ENCODE measurements at regions not wholly inside any gene's neighbourhood (a gene's known extent, or its start where the extent isn't known, plus 50 kb on each side); places are given as distances from the start of the nearest gene placed in this dataset.

DNA sequence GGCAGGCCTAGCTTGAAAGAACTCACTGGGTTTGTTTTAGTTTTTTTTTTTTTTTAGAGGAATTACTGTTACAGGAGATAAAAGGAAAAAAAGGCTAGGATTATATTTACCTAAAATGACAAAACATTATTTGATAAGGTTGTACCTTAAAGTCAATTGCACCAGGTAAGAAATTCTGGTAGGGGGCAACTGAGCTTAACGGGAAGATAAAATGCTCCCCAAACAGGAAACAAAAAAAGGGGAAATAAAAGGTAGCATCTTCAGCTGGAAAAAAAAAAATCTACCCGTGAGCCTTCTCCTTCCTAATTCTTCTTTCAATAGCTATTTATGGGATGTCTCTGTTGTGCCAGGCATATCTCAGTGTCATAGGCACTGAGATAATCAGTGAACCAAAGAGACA is 164.5 kb downstream of the PIK3R1 start:
- no peak for DNase-seq

DNA sequence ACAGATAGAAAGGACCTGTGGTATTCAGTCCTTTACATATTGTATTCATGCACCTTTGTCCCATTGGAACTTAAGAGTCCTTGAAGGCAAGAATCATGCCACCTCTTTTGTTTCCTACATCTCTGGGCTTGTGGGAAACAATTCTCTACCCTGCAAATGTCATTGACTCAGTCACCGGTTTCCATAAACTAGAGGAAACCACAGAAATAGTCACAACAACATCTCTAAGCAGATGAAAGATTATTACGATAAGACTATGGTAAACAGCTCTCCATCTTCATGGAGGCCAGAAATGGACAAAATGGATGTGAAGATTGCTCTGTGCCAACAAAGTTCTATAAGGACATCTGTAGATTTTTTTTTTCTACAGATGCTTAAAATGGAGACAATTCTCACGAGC is 165.5 kb downstream of the PIK3R1 start:
- no peak for DNase-seq

DNA sequence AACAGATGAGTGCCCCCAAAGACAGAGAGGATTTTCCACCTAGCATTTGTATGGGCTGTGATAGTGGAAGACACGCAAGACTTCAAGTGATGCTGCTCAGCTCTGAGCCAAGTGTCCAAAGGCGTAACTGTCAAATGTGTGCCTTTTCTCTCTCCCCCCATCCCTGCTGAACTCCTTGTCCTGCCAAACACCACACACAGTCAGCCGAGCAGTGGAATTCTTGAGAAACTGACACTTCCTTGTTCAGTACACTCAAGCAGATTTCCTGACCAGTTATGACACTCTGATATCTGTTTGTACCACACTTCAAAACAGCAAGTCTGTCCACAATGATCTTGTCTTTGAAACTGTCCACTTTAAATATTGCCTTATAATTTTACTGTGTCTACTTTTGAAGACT is 166.4 kb downstream of the PIK3R1 start:
- no peak for DNase-seq

DNA sequence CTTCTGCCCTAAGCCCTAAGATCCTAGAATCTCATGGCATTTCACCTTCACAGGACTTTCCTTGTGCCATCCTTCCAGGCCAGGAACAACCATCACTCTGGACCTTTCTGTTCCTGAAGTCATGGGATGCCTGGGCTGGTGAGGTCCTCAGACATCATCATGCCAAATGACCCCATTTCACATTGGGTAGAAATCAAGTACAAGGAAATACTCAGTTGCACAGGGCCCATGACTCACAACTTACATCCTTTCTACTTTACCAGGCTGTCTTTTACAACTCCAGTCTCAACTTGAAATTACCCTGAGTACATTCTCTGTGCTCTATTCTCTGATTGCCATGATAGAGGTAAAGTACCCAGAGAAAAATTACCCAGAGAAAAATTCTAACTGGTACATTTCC is 167.1 kb downstream of the PIK3R1 start:
- no peak for DNase-seq

DNA sequence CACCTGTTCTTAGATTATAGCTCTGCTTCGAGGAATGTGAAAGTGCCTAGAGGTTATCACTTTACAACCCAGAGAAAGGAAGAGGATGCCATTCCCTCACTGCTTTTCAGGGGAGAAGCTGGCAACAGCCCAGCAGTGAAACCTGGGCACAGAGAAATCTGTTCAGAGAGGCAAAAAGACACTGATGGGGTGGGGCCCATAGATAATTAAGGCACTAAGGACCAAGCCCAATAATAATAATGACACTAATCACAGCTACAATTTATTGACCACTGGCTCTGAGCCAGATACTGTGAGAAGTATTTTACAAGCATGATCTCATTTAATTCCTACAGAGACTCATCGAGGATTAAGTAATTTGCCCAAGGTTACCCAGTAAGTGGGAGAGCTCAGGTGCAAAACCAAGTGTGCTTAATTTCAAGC is 168.3 kb downstream of the PIK3R1 start:
- DNase-seq, result no peak

DNA sequence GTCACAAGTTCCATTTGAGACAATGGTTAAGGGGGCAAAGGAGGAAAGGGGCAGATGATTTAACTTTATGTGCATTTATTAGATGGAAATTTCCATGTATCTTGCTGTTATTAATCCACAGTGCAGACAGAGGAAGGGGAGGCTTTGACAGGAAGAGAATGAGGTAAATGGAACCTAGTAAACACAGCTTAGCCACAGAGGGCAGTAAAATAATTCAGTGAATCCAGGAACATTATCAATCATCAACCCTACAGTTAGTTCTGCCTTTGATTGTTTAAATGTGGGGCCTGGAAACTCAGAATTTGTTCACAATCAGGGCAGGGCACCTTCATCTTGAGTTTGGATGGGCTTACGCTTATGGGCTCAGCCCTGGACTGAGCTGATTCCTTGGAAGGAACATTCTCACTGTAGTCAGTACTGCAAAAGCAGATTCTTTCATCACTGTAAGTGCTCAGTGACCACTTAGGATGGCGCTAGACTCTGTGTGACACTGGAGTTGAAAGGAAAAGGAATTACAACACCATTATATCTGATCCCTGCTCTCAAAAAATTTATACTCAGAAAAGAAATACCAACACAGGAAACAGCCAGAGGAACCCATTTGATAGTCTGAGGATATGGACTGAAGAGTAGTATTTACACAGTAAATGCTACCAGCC is 169.5 kb downstream of the PIK3R1 start:
- DNase-seq, result no peak

DNA sequence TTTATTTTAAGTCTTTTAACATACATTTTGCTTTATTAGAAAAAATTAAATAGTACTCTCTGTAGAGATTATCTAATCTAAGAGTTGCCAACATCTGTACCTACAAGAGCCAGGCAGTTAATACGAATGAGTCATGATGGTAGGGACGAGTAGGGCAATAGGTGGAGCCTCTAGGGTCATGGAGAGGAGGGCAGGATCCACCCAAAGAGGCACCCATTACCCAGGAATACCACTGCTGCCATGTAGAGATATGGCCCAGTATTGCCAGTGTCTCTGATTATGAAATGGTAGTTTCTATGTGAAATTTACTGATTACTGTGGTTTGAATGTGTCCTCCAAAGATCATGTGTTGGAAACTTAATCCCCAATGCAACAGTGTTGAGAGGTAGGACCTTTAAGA is 170.4 kb downstream of the PIK3R1 start:
- no peak for DNase-seq

DNA sequence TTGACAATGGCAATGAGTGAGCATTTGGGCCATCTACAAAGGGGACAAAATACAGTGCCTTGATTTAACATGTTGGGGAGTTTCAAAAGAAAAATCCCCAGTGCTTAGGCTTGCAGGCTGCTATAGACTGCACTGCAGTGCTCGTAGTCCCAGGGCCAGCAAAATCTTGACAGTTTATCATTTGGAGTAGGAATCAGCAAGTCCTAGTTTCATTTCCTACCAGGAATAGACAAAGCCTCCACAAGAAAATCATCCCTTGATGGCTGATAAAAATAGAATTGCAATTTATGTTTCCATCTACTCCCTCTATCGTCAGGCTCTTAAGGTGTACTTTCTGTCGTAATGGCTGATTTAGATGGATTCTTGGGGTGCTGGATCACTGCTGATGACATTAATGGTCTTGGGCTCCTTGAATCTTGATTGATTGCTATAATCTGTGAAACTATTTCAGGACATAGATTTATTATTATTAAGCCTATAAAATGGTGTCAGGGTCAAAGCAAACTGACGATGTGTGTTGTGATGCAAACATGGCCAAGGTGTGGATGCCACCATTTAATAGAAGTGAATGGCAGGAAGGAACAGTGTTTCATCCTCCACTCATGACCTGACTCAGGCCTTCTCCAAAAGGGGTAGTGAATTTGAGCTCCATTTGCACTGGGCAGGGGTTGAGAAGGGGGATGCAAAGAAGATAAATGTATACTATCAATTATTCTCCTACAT is 171.7 kb downstream of the PIK3R1 start:
- DNase-seq, result no peak

DNA sequence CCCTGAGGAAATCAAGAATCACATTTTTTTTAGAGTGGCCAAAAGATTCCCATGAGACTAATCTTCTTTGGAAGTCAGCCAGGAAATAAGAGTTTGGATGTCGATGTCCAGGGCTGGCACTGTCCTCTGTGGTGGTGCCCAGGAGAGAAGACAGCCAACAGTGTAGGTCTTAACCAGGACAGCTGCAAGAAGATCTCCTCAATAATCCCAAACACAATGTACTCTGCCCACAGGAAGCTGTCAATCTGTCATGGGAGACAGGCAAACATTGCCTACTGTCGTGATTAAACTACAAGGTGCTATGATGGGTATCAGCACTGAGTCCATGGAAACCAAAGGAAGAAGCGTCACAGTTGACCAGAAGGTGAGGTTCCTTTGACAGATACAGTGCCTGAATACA is 174.1 kb downstream of the PIK3R1 start:
- DNase-seq, result no peak

DNA sequence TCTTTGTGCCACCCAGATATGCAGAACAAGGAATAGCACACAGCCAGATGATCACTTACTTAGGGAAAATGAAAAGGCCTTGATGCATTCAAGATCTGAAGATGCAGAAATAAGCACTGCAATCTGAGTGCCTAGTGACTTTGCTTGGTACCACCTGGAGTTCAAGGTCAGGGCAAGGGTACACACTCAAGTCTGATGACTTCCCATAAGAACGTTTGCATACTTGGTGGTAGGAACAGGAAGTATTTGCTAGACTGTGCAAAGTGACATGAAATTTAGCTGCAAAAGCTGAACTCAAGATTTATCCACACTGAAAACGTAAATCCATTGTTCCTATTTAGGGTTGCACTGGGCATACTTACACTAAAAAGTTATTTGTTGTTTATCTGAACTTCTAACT is 177.1 kb downstream of the PIK3R1 start:
- DNase-seq, result no peak

DNA sequence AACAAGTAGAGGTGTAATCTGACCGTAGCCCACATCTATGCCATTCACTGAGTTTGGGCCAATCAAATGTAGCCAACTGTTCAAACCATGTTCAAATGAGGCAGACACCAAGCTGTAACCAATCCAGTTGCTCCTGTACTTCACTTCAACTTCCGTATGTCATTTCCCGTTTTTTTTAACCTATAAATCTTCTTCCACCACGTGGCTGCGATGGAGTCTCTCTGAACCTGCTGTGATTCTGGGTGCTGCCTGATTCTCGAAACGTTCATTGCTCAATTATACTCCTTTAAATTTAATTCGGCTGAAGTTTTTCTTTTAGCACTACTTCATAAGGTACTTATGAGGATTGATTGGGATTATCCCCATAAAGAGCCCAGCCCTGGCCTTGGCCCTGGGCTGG is 179.7 kb downstream of the PIK3R1 start:
- DNase-seq, result no peak

DNA sequence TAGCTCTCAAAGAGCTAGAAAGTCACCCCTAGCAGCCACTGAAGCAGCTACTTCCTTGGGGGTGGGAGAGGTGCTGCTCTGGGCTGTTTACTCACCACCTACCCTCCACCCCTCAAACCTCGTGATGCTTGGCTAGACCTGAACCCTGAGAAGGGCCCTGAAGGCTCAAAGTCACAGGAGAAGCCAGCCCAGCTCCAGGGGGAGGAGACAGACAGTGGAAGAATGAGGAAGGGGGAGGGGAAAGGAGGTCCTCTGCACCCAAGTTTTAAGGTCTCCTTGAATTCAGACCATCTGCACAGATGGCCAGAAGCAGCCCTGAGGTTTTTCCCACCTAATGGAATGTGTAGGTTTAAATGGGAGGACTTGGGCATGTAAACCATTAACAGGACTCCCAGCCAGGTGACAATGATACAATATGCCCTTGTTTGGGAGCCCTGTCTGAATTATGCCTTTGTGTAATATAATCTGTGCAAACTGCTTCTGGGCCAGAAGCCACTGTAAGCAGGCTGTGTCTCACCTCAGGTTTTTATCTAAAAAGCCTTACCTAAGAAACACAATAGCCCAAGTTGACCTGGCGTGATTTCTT is 180.5 kb downstream of the PIK3R1 start:
- no peak for DNase-seq

DNA sequence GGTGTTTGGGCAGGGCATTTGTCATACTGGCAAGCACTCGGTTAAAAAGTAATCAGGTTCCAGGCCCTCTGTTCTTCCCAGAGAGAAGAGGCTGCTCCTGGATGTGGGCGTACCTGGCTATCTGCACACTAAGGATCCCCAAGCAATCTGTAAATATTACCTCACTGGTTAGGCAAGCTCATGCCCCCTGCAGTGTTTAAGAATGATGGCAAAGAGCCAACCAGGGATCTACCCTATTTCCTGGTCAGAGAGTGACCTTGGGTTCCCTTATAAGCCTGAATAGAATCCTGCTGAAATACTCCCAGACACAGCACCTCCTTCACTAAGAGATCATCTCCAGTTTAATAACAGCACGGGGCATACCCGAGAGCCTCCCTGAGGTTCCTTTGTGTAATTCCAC is 181.2 kb downstream of the PIK3R1 start:
- DNase-seq, result no peak

DNA sequence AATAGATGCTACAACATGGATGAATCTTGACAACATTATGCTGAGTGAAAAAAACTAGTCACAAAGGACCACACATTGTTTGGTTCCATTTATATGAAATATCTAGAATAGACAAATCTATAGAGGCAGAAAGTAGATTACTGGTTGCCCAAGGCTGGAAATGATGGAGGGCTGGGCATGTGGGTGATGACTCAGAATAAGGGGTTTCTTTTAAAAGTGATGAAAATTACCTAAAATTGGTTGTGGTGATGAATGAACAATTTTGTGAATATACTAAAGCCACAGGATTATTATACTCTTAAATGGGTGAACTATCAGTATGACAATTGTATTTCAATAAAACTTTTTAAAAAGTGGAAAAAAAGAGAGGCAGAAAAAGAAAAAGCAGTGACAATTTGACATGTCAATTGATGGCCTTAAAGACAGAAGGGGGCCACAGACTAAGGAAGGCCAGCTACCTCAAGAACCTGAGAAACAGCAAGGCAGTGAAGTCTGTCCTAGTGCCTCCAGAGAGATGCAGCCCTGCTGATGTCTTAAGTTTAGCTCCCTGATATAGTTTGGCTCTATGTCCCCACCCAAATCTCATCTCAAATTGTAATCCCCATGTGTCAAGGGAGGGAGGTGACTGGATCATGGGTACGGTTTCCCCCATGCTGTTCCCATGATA is 182.7 kb downstream of the PIK3R1 start:
- DNase-seq, result no peak

DNA sequence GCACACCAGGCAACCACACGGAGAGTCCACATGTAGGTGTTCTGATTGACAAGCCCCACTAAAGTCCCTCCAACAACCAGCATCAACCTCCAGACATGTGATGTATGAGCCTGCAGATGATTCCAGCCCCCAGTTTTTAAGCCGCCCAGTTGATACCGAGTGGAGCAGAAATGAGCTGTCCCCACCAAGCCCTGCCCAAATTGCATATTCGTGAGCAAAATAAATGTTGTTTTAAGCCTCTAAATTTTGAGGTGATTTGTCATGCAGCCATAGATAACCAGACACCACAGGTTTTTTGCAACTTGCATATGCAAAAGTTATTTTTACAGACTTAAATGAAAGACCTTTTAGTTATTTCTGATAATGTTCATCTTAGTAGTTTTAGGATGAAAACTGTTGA is 187.7 kb downstream of the PIK3R1 start:
- no peak for DNase-seq

DNA sequence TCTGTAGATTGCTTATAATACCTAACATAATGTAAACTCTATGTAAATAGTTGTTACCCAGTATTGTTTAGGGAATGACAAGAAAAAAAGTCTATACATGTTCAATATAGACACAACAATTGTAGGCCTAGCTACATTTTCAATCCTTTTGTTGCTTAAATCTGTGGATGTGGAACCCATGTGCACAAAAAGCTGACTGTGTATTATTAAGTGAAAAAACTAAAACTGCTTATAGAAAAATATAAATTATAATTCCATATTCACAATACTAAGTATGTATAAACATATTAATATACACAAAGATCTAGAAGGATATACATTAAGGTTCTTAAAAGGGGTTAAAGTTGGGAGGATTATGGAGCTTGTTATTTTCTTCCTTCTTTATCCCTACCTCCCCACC is 188.7 kb downstream of the PIK3R1 start:
- DNase-seq, result no peak

DNA sequence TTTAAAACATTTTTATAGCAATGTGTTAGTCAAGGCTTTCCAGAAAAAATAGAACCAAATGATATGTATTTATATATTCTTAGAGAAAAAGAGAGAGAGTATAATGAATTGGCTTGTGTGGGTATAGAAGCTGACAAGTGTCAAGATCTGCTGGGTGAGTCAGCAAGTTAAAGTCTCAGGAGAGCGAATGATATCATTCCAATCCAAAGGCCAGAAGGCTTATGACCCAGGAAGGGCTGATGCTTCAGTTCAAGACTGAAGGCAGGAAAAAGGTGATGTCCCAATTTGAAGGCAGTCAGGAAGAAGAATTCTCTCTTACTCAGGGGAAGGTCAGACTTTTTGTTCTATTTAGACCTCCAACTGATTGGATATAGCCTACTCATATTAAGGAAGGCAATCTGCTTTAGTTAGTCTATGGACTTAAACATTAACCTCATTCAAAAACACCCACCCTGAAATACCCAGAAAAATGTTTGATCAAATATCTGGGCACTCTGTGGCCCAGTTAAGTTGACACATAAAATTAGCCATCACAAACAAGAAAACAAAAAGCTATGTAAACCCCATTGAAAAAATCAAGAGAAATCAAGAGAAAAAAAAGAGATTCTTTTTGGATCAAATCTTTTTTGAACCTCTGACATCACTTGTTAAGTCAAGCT is 189.6 kb downstream of the PIK3R1 start:
- no peak for DNase-seq

DNA sequence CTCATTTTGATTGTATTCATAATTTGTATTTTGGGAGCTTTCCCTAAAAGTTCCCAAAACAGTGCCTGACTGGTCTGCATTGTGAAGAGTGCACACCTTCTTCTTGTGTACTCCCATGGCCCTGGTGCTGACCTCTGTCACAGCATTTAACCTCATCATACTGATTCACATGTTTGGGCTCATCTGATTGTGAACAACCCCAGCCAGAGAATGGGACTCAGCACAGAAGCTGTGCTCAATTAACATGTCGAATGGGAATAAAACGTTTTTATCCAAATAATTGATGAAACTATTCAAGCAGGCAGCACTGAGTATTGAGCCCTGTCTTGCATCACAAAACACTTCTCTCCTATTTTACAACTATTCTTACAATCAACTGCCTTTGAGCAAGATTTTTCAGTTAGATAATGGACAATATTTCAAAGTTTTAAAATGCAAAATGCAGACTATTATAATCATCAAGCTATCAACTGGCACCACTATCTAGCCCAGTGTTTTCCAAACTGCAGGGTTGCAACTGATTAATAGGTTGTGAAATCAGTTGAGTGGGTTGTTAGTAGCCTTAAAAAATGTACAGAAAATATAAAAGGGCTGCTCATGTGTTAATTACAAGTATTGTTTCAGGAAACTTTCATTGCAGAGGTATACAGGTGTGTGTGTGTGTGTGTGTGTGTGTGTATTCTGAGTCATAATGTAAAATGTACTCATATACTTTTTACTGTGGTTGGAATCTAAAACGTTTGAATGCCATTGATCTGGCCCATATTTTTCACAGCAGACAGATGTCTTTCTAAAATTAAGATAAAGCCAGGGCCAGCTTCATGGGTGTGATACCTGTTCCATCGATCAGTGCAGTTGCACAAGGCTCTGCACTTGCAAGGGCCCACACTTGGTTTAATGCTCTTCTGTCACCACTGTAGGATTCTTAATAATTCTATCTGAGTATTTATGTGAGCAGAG is 190.5 kb downstream of the PIK3R1 start:
- no peak for DNase-seq

DNA sequence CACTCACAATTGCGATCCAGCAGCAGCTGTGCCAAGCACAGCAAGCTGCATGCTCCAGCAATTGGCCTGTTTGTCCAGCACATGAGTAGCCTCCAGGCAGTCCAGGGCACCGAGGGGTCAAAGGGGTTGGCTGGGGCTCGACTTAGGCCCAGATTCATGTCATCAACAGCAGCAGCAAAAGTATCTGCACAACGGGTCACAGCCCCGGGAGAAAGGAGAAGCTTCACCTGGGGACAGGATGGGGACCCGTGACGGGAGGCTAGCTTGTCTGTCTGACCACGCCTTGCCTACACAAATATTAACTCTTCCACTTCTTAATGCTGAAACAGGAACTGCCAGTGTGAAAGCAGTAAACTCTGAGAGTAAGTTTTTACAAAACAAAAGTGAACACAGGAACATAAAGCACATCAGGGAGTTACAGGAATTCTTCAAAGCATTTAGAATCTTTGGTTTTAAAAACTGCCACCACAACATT is 191.2 kb downstream of the PIK3R1 start:
- no peak for DNase-seq

DNA sequence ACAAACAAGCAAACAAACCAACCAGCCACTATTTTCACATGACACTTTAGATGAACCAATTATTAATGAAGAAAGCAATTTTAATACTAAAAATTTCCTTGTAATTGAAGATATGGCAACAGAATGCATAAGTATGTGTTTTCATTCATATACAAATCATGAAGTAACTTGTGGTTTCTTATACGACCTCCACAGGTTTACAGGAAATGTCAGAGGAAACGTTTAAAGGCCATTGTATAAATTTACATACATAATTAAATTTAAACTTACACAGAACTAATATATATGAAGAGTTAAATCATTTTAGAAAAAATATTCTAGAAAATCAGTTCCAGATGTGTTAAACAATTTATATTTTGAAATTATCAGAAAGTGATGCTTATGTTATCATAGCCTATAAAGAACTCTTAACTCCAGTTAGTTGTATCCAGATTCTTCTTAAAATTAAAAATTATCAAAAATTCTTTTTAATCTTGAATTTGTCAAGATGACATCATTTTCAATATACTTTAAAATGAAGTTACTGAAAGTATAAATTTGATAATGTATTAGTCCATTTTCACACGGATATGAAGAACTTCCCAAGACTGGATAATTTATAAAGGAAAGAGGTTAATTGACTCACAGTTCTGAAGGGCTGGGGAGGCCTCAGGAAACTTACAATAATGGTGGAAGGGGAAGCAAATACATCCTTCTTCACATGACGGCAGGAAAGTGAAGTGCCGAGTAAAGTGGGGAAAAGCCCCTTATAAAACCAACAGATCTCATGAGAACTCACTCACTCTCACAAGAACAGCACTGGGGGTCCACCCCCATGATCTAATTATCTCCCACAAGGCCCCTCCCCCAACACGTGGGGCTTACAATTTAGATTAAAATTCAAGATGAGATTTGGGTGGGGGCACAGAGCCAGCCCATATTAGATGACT is 192.0 kb downstream of the PIK3R1 start:
- no peak for DNase-seq

DNA sequence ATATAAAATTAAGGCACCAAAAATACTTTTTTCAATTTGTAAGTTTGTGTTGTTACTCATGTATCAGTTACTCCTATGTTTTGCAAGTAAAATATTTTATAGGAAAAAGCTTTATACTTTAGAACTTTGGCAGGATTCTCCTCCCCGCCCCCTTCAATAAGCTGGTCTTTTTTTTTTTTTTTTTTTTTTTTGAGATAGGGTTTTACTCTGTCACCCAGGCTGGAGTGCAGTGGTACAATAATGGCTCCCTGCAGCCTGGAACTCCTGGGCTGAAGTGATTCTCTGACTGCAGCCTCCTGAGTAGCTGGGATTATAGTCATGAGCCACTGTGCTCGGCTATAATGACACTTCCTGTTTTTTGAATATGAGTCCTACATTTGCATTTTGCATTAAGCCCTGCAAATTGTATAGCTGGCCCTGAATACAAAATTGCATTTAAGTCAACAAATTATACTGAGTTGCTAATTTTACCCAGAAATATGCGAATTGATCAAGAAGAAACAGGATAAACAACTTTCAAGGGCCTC is 192.9 kb downstream of the PIK3R1 start:
- no peak for DNase-seq

All from DMS 273 treated with DMSO at 0.1 percent for 48 hours (cell line).